NCI-H2107 treated with DMSO at 0.1 percent for 48 hours (cell line): ENCODE measurements at regions not wholly inside any gene's neighbourhood (a gene's known extent, or its start where the extent isn't known, plus 50 kb on each side); places are given as distances from the start of the nearest gene placed in this dataset.

ENCODE experiments used
- DNase-seq: peaks from one replicate; lab custom pipeline; 2025; ENCODE audit not compliant: unreplicated experiment; lab: John Stamatoyannopoulos, UW

- DNase-seq: no peak
Observed at GRCh38 chr11:119889728-119890280, 160.8 kb upstream of the NECTIN1 start.

DNA sequence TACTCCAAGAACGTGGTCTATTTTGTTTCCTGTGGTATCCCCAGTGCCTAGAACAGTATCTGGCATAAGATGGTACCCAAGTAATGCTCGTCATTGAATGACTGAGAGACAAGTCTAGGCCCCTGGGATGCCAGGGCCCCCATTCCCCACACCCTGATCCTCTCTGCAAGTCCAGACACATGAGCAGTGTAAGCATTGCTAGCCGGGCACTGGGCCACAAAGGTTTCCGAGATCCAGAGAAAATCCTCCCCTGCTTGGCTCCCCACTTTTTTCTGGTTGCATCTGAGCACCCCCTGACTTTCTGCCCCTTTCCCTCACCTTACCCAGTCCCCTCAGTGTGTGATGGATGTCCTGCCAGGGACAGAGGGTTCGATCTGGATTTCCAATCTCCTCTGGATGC lies 160.1 kb upstream of the NECTIN1 start:
- no peak for DNase-seq

DNA sequence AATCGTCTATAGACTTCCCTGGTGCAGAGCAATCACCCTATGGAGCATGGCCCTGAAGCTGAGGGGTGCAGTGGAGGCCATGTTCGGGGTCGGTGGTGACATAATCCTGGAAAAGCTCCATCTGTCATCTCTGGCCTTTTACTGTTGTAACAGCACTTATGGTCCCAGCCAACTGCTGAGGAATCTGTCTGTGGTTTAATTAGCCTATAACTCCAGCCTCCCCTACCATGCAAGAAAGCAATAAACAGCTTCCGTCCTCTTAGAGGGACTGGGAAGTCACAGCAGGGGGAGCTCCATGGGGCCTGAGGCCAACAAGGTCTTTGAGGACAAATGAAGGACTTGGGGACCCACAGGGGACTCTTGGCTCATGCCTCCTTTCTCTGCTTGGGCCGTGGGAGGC lies 159.1 kb upstream of the NECTIN1 start:
- no peak for DNase-seq

DNA sequence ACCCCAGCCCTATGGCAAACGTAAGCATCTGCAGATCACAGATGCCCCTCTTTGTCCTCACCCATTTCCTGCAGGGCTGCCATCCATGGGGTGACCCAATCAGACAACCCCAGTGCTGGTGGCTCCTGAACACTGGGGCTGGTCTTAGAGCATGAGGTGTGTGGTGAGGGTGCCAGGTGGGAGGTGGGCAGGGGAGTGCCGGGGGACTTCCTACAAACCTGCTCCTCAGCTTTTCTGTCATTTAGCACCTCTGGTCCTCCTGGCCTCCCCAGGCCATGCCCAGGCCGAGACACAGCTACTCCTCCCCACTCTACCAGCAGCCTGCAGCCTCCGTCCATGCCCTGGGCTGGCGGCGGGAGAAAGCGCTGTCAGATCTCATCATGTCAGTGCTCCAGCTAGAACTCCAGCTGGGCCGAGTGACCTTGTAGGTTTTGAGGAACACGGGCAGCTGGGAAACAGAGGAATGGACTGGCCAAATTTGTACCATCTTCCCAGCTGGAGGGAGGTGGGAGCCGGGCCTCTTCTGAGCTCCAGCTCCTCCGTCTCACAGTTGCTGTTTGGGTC lies 157.7 kb upstream of the NECTIN1 start:
- no peak for DNase-seq

DNA sequence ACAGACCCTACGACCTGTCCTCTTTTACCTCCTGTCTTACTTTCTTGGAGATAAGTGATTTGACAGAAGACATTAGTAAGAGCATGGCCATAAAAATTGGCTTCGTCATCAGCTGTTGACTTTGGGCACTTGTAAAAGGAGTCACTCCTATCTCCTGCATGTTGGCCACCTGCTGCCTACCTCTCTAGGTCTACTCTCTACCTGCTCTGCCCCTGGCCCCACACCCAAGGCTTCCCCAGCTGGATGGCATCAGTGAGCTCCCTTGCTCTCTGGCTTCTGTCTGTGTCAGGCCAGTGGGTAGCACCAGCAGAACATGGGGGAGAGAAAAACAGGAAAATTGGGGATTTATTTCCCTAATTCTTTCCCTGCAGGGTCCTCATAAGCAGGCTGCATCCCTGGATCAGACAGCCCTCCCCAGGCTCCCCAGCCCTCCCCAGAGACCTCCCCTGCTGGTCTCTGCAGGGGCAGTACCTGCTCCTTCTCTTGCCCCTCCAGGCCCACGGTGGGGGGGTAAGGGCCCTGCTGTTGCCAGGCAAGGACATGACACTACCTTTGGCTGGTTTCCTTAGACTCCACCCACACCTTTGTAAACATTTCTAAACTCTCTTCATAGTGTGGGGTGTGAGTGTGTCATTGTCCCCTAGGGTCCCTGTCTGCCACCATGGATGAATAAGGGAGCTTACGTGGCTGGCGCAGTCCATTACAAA lies 157.0 kb upstream of the NECTIN1 start:
- no peak for DNase-seq

DNA sequence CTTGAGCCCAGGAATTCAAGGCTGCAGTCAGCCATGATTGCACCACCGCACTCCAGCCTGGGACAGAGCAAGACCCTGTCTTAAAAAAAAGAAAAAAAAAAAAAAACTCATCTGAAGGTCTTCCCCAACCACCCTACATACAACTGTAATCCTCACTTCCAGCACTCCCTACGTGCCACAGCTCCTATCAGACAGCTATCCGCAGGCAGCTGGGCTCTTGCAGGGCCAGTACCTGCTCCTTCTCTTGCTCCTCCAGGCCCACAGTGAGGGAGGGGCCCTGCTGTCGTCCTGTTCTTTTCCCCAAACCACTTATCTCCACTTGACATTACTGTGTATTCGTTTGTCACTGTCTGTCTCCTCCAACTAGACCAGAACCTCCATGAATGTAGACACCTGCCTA lies 156.1 kb upstream of the NECTIN1 start:
- DNase-seq: peak; percentile 62

GRCh38 chr11:119882316-119882715 lies 153.3 kb upstream of the NECTIN1 start:
- no peak for DNase-seq

GRCh38 chr11:119880873-119881272 lies 151.9 kb upstream of the NECTIN1 start:
- DNase-seq: no peak

DNA sequence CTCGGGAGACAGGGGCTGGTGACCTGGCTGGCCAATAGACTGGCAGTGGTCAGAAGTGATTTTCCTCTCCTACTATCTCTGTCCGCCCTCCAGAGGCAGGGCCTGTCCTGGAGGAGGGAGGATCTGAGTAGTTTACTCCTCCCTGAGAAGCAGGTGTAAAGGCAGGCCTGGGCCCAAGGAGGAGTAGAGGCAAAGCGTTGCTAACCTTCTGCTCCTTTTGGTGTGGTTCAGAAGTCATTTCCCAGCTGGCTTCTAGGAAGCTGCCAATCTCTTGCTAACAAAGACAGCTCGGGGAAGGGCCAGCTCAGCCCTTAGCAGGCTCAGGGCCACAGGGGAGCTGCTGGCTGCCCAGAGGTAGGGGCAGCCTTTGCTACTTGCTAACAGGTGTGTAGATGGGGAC lies 151.1 kb upstream of the NECTIN1 start:
- no peak for DNase-seq

GRCh38 chr11:119878990-119879389 lies 150.0 kb upstream of the NECTIN1 start:
- no peak for DNase-seq

GRCh38 chr11:119876841-119877240 lies 147.8 kb upstream of the NECTIN1 start:
- no peak for DNase-seq

GRCh38 chr11:119875841-119876600 lies 147.0 kb upstream of the NECTIN1 start:
- no peak for DNase-seq

- no peak for DNase-seq
Observed at GRCh38 chr11:119874660-119875238, 145.7 kb upstream of the NECTIN1 start.

GRCh38 chr11:119873761-119874421 lies 144.9 kb upstream of the NECTIN1 start:
- no peak for DNase-seq

GRCh38 chr11:119872611-119873310 lies 143.8 kb upstream of the NECTIN1 start:
- DNase-seq: no peak

DNA sequence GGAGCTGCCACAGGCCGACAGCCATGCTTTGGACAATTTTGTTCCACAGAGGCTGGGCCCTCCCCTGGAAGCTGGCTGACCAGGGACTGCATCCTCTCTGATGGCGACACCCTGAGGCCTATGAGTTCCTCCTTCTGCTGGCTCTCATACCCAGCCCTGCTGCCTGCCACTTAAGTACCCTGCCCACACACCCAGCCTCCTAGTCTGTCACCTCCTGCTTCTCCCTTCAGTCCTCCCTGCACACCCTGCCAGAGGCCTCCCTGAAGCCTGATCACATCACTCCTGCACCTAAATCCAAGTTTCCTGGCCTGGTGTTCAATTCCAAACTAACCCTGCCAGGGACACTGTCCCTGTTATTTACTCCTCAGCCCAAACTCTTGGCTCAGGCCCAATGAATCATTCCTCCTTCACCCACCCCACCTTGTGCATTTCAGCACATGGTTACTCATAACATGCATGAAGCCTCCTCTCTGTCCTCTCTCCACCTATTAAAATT lies 136.7 kb upstream of the NECTIN1 start:
- no peak for DNase-seq

GRCh38 chr11:119864836-119865235 lies 135.8 kb upstream of the NECTIN1 start:
- no peak for DNase-seq

- DNase-seq: peak; percentile 88
Observed at GRCh38 chr11:119863851-119864601, 135.0 kb upstream of the NECTIN1 start.

DNA sequence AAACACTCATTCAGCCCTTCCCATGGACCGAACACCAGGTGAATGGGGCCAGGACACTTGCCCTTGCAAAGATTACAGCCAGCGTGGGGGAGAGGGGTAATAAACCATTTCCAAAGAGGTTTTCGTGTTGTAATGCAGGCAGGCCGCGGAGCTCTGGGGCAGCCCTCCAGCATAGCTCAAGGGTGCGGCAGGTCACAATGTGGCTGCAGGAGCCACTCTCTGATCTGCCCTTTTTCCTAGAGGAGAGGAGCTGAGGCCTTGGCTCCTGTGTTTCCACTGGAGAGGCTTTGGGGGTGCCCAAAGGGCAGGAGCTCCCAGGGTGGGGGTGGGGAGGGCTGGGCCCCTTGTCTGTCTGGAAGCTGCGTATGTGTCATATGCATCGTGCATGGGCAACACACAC lies 134.2 kb upstream of the NECTIN1 start:
- no peak for DNase-seq

DNA sequence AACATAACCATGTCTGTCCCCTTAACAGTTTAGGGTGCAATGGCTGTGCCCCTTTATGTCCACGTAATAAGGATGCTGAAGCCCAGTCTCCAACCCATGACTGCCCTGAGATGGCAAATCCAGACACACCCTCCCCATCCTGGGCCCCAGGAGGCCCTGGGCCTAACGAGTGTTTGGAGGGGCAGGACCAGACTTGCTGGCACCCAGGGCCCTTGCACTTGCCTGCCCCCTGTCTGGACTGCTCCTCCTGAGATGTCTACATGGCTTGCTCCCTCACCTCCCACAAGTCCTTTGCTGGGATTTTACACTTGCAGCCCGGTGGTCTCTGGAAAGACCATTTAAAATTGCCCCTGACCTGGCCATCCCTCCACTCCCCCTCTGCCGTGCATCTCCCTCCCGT lies 132.2 kb upstream of the NECTIN1 start:
- DNase-seq: no peak
